BLaER1 (cell line): ENCODE measurements at regions not wholly inside any gene's neighbourhood (a gene's known extent, or its start where the extent isn't known, plus 50 kb on each side); places are given as distances from the start of the nearest gene placed in this dataset.

ENCODE experiments used
- H3K27ac ChIP-seq: shearing (Covaris generic); formaldehyde crosslinking; 2 replicates; pipeline ENCODE4 v1.8.1; 2022
- H3K27me3 ChIP-seq: shearing (Covaris generic); formaldehyde crosslinking; 2 replicates; pipeline ENCODE4 v1.8.1; 2022
- H3K36me3 ChIP-seq: shearing (Covaris generic); formaldehyde crosslinking; 2 replicates; pipeline ENCODE4 v1.8.1; 2022
- H3K4me1 ChIP-seq: shearing (Covaris generic); formaldehyde crosslinking; 2 replicates; pipeline ENCODE4 v1.8.1; 2022
- H3K4me2 ChIP-seq: shearing (Covaris generic); formaldehyde crosslinking; 2 replicates; pipeline ENCODE4 v1.8.1; 2022
- H3K4me3 ChIP-seq: shearing (Covaris generic); formaldehyde crosslinking; 2 replicates; pipeline ENCODE4 v1.8.1; 2022
- H3K9ac ChIP-seq: shearing (Covaris generic); formaldehyde crosslinking; 2 replicates; pipeline ENCODE4 v1.8.1; 2022
- H3K9me3 ChIP-seq: shearing (Covaris generic); formaldehyde crosslinking; 2 replicates; pipeline ENCODE4 v1.8.1; 2022
- H4K20me1 ChIP-seq: shearing (Covaris generic); formaldehyde crosslinking; 2 replicates; pipeline ENCODE4 v1.8.1; 2022
- Cebpa-rat ChIP-seq: shearing (Covaris generic); IDR thresholded peaks from 2 replicates; pipeline ENCODE4 v1.8.1; 2022

GRCh38 chr10:36380538-36380937 is 738.4 kb upstream of the FZD8 start:
- Histone ChIP-seq H3K9ac (no peak overlapping the region), H4K20me1 (no peaks in the 10 kb centered on the region), H3K27ac (no peak overlapping the region), H3K9me3 (no peaks in the 10 kb centered on the region), H3K4me3 (no peak overlapping the region), H3K27me3 (no peaks in the 10 kb centered on the region), H3K4me2 (no peak overlapping the region), H3K36me3 (no peaks in the 10 kb centered on the region), H3K4me1 (peaks cover 5% of the 10 kb centered on the region; the same call in 1 of the 2 replicates)
- no peak for TF ChIP-seq Cebpa-rat

DNA sequence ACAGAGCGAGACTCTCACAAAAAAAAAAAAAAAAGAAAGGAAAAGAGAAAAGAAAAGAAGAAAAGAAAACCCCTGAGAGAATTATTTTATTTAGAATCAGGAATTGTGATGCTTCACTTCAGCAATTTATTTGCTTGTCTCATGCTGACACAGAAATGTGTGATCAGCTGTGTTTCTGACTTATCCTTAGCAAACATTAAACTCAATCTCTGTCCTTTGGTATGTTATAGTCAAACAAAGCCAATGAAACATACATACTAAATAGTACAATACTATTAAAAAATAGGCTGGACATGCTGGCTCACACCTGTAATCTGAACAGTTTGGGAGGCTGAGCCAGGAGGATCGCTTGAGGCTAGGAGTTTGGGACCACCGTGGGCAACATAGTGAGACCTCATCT is 733.0 kb upstream of the FZD8 start:
- no peak overlapping the region for H3K27ac ChIP-seq

GRCh38 chr10:36373424-36374096 is 731.5 kb upstream of the FZD8 start:
- Histone ChIP-seq H4K20me1 (no peaks in the 10 kb centered on the region), H3K27ac (no peak overlapping the region), H3K9me3 (peaks cover 6% of the 10 kb centered on the region), H3K27me3 (no peaks in the 10 kb centered on the region), H3K4me2 (no peak overlapping the region), H3K36me3 (no peaks in the 10 kb centered on the region), H3K9ac (no peak overlapping the region), H3K4me3 (no peak overlapping the region), H3K4me1 (no peaks in the 10 kb centered on the region)
- no peak for TF ChIP-seq Cebpa-rat

More for the DNA sequence above, 733.0 kb upstream of the FZD8 start:
- Histone ChIP-seq H3K27me3 (no peaks in the 10 kb centered on the region), H3K36me3 (no peaks in the 10 kb centered on the region), H3K4me2 (no peak overlapping the region), H3K4me3 (no peak overlapping the region), H3K9me3 (peaks cover 6% of the 10 kb centered on the region), H3K4me1 (no peaks in the 10 kb centered on the region), H4K20me1 (no peaks in the 10 kb centered on the region), H3K9ac (no peak overlapping the region)
- TF ChIP-seq Cebpa-rat = no peak

DNA sequence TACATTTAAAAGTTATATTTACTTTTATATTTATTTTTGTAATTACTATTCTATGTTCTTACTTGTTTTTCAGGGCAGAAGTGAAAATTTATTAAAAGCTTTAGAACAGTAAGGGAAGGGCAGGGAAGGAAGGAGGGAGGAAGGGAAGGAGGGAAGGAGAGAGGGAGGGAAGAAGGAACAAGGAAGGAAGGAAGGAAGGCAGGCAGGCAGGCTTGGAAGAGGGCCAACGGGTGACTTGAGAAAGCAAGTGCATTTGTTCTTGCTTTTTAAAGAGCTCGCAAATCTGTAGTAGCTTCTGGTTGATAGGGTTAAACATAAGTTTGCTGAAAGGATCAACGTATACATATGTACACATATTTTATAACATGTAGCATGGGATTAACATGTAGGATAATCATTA is 725.3 kb upstream of the FZD8 start:
- H3K9me3 ChIP-seq = peaks cover 9% of the 10 kb centered on the region
- no peaks in the 10 kb centered on the region for H3K36me3 ChIP-seq
- H3K9ac ChIP-seq = no peak overlapping the region
- no peak for TF ChIP-seq Cebpa-rat
- H3K4me2 ChIP-seq = no peak overlapping the region
- H3K27me3 ChIP-seq = no peaks in the 10 kb centered on the region
- no peak overlapping the region for H3K27ac ChIP-seq
- 0 out of 2 replicates have a peak, but pooled peaks cover 10% of the 10 kb centered on the region for H3K4me1 ChIP-seq
- no peak overlapping the region for H3K4me3 ChIP-seq
- no peaks in the 10 kb centered on the region for H4K20me1 ChIP-seq

GRCh38 chr10:36366843-36367242 is 724.7 kb upstream of the FZD8 start:
- Histone ChIP-seq H4K20me1 (no peaks in the 10 kb centered on the region), H3K9ac (no peak overlapping the region), H3K27me3 (no peaks in the 10 kb centered on the region), H3K9me3 (peaks cover 6% of the 10 kb centered on the region), H3K4me3 (no peak overlapping the region), H3K27ac (no peak overlapping the region), H3K4me1 (peaks cover 15% of the 10 kb centered on the region), H3K4me2 (no peak overlapping the region), H3K36me3 (no peaks in the 10 kb centered on the region)
- no peak for TF ChIP-seq Cebpa-rat

DNA sequence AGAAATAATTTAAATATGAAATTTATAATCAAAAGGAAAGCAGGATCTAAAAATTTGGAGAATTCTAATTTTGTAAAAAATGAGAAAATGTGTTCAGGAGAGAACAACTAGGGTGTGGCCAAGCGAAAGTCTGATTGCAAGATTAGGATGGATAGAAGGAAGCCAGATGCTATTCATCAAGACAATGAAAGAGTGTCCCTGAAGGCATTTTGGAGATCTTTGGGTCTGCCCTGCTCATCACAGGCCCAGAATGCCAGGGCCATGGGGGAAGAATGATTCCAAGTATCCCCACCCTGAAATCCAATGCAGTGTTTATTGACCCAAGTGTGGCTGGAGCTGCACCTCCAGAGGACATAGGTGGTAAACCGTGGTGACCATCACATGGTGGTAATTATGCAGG is 724.0 kb upstream of the FZD8 start:
- Histone ChIP-seq H3K4me1 (peaks cover 15% of the 10 kb centered on the region), H3K9me3 (peaks cover 6% of the 10 kb centered on the region), H4K20me1 (no peaks in the 10 kb centered on the region), H3K9ac (no peak overlapping the region), H3K27ac (no peak overlapping the region), H3K36me3 (no peaks in the 10 kb centered on the region), H3K27me3 (no peaks in the 10 kb centered on the region), H3K4me2 (no peak overlapping the region), H3K4me3 (no peak overlapping the region)
- no peak for TF ChIP-seq Cebpa-rat

- no peak overlapping the region for H3K4me2 ChIP-seq
These were observed 720.2 kb upstream of the FZD8 start for GRCh38 chr10:36362257-36362656.

GRCh38 chr10:36358736-36359135 is 716.6 kb upstream of the FZD8 start:
- Histone ChIP-seq H4K20me1 (no peaks in the 10 kb centered on the region), H3K4me3 (no peak overlapping the region), H3K9ac (no peak overlapping the region), H3K27me3 (no peaks in the 10 kb centered on the region), H3K27ac (no peak overlapping the region), H3K9me3 (no peaks in the 10 kb centered on the region), H3K4me1 (peaks cover 5% of the 10 kb centered on the region), H3K4me2 (no peak overlapping the region), H3K36me3 (no peaks in the 10 kb centered on the region)
- no peak for TF ChIP-seq Cebpa-rat

More at GRCh38 chr10:36362257-36362656, 720.2 kb upstream of the FZD8 start:
- Histone ChIP-seq H3K27me3 (no peaks in the 10 kb centered on the region), H4K20me1 (no peaks in the 10 kb centered on the region), H3K27ac (no peak overlapping the region), H3K36me3 (no peaks in the 10 kb centered on the region), H3K9me3 (peaks cover 6% of the 10 kb centered on the region), H3K4me3 (no peak overlapping the region), H3K9ac (no peak overlapping the region), H3K4me1 (peaks cover 11% of the 10 kb centered on the region)
- no peak for TF ChIP-seq Cebpa-rat

DNA sequence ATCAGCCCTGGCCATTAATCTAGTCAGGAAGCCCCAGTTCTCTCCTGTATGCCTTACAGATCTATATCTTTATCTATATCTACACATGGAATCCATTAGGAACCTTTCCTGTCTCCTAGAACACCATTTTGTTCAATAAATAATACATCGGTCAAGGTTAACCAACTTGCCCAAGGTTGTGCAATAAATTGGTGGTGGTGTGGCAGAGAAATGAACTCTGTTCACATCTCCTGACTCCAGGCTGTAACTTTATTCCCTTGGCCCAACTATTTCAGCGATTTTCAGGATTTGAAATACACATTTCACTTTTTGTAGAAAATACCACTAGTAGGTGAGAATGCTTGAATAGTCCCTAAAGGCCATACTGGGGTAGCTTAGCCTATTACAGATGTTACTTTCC is 712.5 kb upstream of the FZD8 start:
- H3K4me1 ChIP-seq = no peaks in the 10 kb centered on the region

GRCh38 chr10:36351159-36351558 is 709.1 kb upstream of the FZD8 start:
- no peak overlapping the region for H3K4me2 ChIP-seq
- no peak overlapping the region for H3K4me3 ChIP-seq
- H3K4me1 ChIP-seq = no peaks in the 10 kb centered on the region
- H3K9ac ChIP-seq = no peak overlapping the region
- H4K20me1 ChIP-seq = no peaks in the 10 kb centered on the region
- no peaks in the 10 kb centered on the region for H3K36me3 ChIP-seq
- H3K27me3 ChIP-seq = no peaks in the 10 kb centered on the region
- no peak overlapping the region for H3K27ac ChIP-seq
- TF ChIP-seq Cebpa-rat = no peak
- no peaks in the 10 kb centered on the region for H3K9me3 ChIP-seq

More for the DNA sequence above, 712.5 kb upstream of the FZD8 start:
- no peak for TF ChIP-seq Cebpa-rat
- H3K36me3 ChIP-seq = no peaks in the 10 kb centered on the region
- no peak overlapping the region for H3K4me3 ChIP-seq
- no peak overlapping the region for H3K4me2 ChIP-seq
- H3K9ac ChIP-seq = no peak overlapping the region
- no peaks in the 10 kb centered on the region for H3K9me3 ChIP-seq
- H3K27ac ChIP-seq = no peak overlapping the region
- H4K20me1 ChIP-seq = no peaks in the 10 kb centered on the region
- no peaks in the 10 kb centered on the region for H3K27me3 ChIP-seq
